ENCODE measurements at regions not wholly inside any gene's neighbourhood (a gene's known extent, or its start where the extent isn't known, plus 50 kb on each side); places are given as distances from the start of the nearest gene placed in this dataset.

GRCh38 chr9:99340281-99340680 lies 118.2 kb downstream of the SEC61B start:
- intact Hi-C loops (cut with DNase I), result no loop called here
- no peak for TF ChIP-seq CTCF (IDR thresholded peaks at IDR 0.05)
- no peak overlapping the region for H3K27ac ChIP-seq
- H3K36me3 ChIP-seq, result no peaks in the 10 kb centered on the region
- no peak overlapping the region for H3K4me3 ChIP-seq
- H3K4me1 ChIP-seq, result peaks cover 0 to 14% (median 0%) of the 10 kb centered on the region in 9 donors
- H3K9me3 ChIP-seq, result no peaks in the 10 kb centered on the region
- ATAC-seq, result no peak
- 76 to 84% methylated on average over 8 of the region's 8 CpGs for WGBS, 2 donors
- no peak for DNase-seq
- no peaks in the 10 kb centered on the region for H3K27me3 ChIP-seq

GRCh38 chr9:99341686-99342085 lies 119.6 kb downstream of the SEC61B start:
- whole genome bisulfite sequencing, 2 donors, result 94% methylated on average over 5 of the region's 5 CpGs
- ATAC-seq, result no peak
- no peaks in the 10 kb centered on the region for H3K36me3 ChIP-seq
- no peak for TF ChIP-seq CTCF (IDR thresholded peaks at IDR 0.05)
- H3K27ac ChIP-seq, result no peak overlapping the region
- no peaks in the 10 kb centered on the region for H3K9me3 ChIP-seq
- H3K4me1 ChIP-seq, result peaks cover 0 to 2% (median 0%) of the 10 kb centered on the region in 9 donors
- intact Hi-C loops (cut with DNase I), result no loop called here
- no peak overlapping the region for H3K4me3 ChIP-seq
- H3K27me3 ChIP-seq, result peaks cover 0 to 2% (median 0%) of the 10 kb centered on the region in 7 donors
- DNase-seq, result no peak

- no peak for TF ChIP-seq CTCF (IDR thresholded peaks at IDR 0.05)
These were observed 123.4 kb downstream of the SEC61B start for GRCh38 chr9:99345451-99345850.

GRCh38 chr9:99345942-99346341 lies 123.9 kb downstream of the SEC61B start:
- H3K27me3 ChIP-seq, result peaks cover 0 to 3% (median 0%) of the 10 kb centered on the region in 7 donors
- DNase-seq, result no peak
- no peak for ATAC-seq
- H3K4me3 ChIP-seq, result no peak overlapping the region
- H3K36me3 ChIP-seq, result no peaks in the 10 kb centered on the region
- no peaks in the 10 kb centered on the region for H3K4me1 ChIP-seq
- intact Hi-C loops (cut with DNase I), result no loop called here
- H3K9me3 ChIP-seq, result no peaks in the 10 kb centered on the region
- no peak overlapping the region for H3K27ac ChIP-seq
- TF ChIP-seq CTCF (IDR thresholded peaks at IDR 0.05), result no peak

More at GRCh38 chr9:99345451-99345850, 123.4 kb downstream of the SEC61B start:
- Histone ChIP-seq H3K27ac (no peak overlapping the region), H3K9me3 (no peaks in the 10 kb centered on the region), H3K4me3 (no peak overlapping the region), H3K4me1 (no peaks in the 10 kb centered on the region), H3K27me3 (peaks cover 0 to 3% (median 0%) of the 10 kb centered on the region in 7 donors), H3K36me3 (no peaks in the 10 kb centered on the region)
- intact Hi-C loops (cut with DNase I), result no loop called here
- ATAC-seq, result no peak
- 90 to 93% methylated on average over 1 of the region's 1 CpG for WGBS, 2 donors
- DNase-seq, result no peak
